ENCODE measurements at regions not wholly inside any gene's neighbourhood (a gene's known extent, or its start where the extent isn't known, plus 50 kb on each side); places are given as distances from the start of the nearest gene placed in this dataset.

GRCh38 chr15:36527235-36528162, 51.9 kb upstream of the CDIN1 start:
- no peak overlapping the region for H3K4me3 Mint-ChIP-seq
- no peak for ATAC-seq
- H3K4me1 Mint-ChIP-seq: peaks cover 17% of the 10 kb centered on the region
- H3K27ac Mint-ChIP-seq: no peak overlapping the region
- no peaks in the 10 kb centered on the region for H3K9me3 Mint-ChIP-seq
- H3K36me3 Mint-ChIP-seq: no peaks in the 10 kb centered on the region
- H3K27me3 Mint-ChIP-seq: no peaks in the 10 kb centered on the region

- H3K4me3 Mint-ChIP-seq: no peak overlapping the region
- H3K27ac Mint-ChIP-seq: peak overlapping the region; percentile 20
- H3K9me3 Mint-ChIP-seq: no peaks in the 10 kb centered on the region
- H3K4me1 Mint-ChIP-seq: peaks cover 21% of the 10 kb centered on the region
- no peaks in the 10 kb centered on the region for H3K27me3 Mint-ChIP-seq
- no peaks in the 10 kb centered on the region for H3K36me3 Mint-ChIP-seq
- peak; percentile 89 for ATAC-seq
Measured at GRCh38 chr15:36529296-36530011, 50.0 kb upstream of the CDIN1 start.
